ENCODE measurements at regions not wholly inside any gene's neighbourhood (a gene's known extent, or its start where the extent isn't known, plus 50 kb on each side); places are given as distances from the start of the nearest gene placed in this dataset.

- H3K27ac ChIP-seq, result no peak overlapping the region
- CTCF ChIA-PET, result no interaction called here
- TF ChIP-seq, protein P1, sequence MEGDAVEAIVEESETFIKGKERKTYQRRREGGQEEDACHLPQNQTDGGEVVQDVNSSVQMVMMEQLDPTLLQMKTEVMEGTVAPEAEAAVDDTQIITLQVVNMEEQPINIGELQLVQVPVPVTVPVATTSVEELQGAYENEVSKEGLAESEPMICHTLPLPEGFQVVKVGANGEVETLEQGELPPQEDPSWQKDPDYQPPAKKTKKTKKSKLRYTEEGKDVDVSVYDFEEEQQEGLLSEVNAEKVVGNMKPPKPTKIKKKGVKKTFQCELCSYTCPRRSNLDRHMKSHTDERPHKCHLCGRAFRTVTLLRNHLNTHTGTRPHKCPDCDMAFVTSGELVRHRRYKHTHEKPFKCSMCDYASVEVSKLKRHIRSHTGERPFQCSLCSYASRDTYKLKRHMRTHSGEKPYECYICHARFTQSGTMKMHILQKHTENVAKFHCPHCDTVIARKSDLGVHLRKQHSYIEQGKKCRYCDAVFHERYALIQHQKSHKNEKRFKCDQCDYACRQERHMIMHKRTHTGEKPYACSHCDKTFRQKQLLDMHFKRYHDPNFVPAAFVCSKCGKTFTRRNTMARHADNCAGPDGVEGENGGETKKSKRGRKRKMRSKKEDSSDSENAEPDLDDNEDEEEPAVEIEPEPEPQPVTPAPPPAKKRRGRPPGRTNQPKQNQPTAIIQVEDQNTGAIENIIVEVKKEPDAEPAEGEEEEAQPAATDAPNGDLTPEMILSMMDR (conservative IDR thresholded peaks at IDR 0.05; ENCODE audit: low read depth), result no peak
- DNase-seq (ENCODE audit: low spot score), result no peak
- POLR2A ChIA-PET (ENCODE audit: low non-redundant PET), result no interaction called here
Measured at GRCh38 chr2:180352620-180353019, 345.5 kb upstream of the CWC22 start.

- no peak overlapping the region for H3K27ac ChIP-seq
- TF ChIP-seq, protein P1 (conservative IDR thresholded peaks at IDR 0.05; ENCODE audit: low read depth), result no peak
- DNase-seq (ENCODE audit: low spot score), result no peak
- ChIA-PET POLR2A (ENCODE audit: low non-redundant PET) (no interaction called here), CTCF (no interaction called here)
Measured at GRCh38 chr2:180349809-180350208, 342.7 kb upstream of the CWC22 start.

GRCh38 chr2:180343528-180344345, 336.6 kb upstream of the CWC22 start:
- TF ChIP-seq, protein P1 (conservative IDR thresholded peaks at IDR 0.05; ENCODE audit: low read depth), result no peak
- DNase-seq (ENCODE audit: low spot score), result no peak
- no peak overlapping the region for H3K27ac ChIP-seq
- ChIA-PET CTCF (no interaction called here), POLR2A (ENCODE audit: low non-redundant PET) (no interaction called here)

DNA sequence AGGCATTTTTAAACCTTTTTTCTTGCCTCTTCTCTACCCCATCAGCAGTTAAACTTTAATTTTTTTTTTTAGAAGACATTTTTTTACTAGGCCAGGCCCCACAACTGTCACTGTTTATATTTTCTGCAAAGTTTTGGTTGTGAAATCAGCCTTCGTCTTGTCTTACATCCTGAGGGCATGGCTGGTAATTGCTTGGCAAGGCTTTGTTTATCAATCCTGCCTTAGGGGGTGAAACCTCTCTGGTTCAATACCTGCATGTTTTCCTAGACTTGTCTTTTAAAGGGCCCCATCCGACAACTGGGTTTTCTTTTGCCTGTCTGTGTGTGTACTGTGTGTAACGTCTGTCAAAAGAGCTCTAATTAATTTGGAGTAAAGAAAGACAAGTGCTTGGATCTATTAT, 330.0 kb upstream of the CWC22 start:
- POLR2A ChIA-PET (ENCODE audit: low non-redundant PET), result no interaction called here
- no peak for DNase-seq (ENCODE audit: low spot score)
- TF ChIP-seq, protein P1 (conservative IDR thresholded peaks at IDR 0.05; ENCODE audit: low read depth), result no peak
- CTCF ChIA-PET, result no interaction called here
- H3K27ac ChIP-seq, result no peak overlapping the region

GRCh38 chr2:180336550-180336949, 329.5 kb upstream of the CWC22 start:
- CTCF ChIA-PET, result no interaction called here
- TF ChIP-seq, protein P1 (conservative IDR thresholded peaks at IDR 0.05; ENCODE audit: low read depth), result no peak
- H3K27ac ChIP-seq, result no peak overlapping the region
- POLR2A ChIA-PET (ENCODE audit: low non-redundant PET), result no interaction called here
- DNase-seq (ENCODE audit: low spot score), result no peak

- ChIA-PET CTCF (no interaction called here), POLR2A (ENCODE audit: low non-redundant PET) (no interaction called here)
- no peak overlapping the region for H3K27ac ChIP-seq
- DNase-seq (ENCODE audit: low spot score), result no peak
- TF ChIP-seq, protein P1 (conservative IDR thresholded peaks at IDR 0.05; ENCODE audit: low read depth), result no peak
Measured at GRCh38 chr2:180334514-180334913, 327.4 kb upstream of the CWC22 start.
